ENCODE measurements at regions not wholly inside any gene's neighbourhood (a gene's known extent, or its start where the extent isn't known, plus 50 kb on each side); places are given as distances from the start of the nearest gene placed in this dataset.

- Histone ChIP-seq H3K4me3 (no peak overlapping the region), H3K9me3 (no peaks in the 10 kb centered on the region), H3K4me1 (ENCODE audit: low read depth) (no peaks in the 10 kb centered on the region), H3K36me3 (ENCODE audit: low read depth) (no peaks in the 10 kb centered on the region)
- intact Hi-C loops (cut with DNase I, micrococcal nuclease), result loop anchor here in 1 of 2 donors (10.0 kb wide), 1 partner anchor 230 kb away; the partner anchor contains the start of gene ASIC2
- ATAC-seq, result no peak
- TF ChIP-seq CTCF (IDR thresholded peaks at IDR 0.05), result no peak
- no peak for DNase-seq
Observed at GRCh38 chr17:33525186-33525585, 232.1 kb upstream of the ASIC2 start.

- no peak for DNase-seq
- no peaks in the 10 kb centered on the region for H3K36me3 ChIP-seq (ENCODE audit: low read depth)
- TF ChIP-seq CTCF (IDR thresholded peaks at IDR 0.05), result no peak
- intact Hi-C loops (cut with DNase I, micrococcal nuclease), result loop anchor here in 1 of 2 donors (10.0 kb wide), 1 partner anchor 232 kb away; the partner anchor contains the start of gene ASIC2
- no peak overlapping the region for H3K4me3 ChIP-seq
- no peaks in the 10 kb centered on the region for H3K4me1 ChIP-seq (ENCODE audit: low read depth)
- H3K9me3 ChIP-seq, result no peaks in the 10 kb centered on the region
- no peak for ATAC-seq
Observed at GRCh38 chr17:33526717-33527116, 233.6 kb upstream of the ASIC2 start.

- no peaks in the 10 kb centered on the region for H3K9me3 ChIP-seq
- no peak overlapping the region for H3K4me3 ChIP-seq
- no peaks in the 10 kb centered on the region for H3K36me3 ChIP-seq (ENCODE audit: low read depth)
- intact Hi-C loops (cut with DNase I, micrococcal nuclease), result loop anchor here in 1 of 2 donors (10.0 kb wide), 1 partner anchor 232 kb away; the partner anchor contains the start of gene ASIC2
- TF ChIP-seq CTCF (IDR thresholded peaks at IDR 0.05), result no peak
- no peaks in the 10 kb centered on the region for H3K4me1 ChIP-seq (ENCODE audit: low read depth)
- ATAC-seq (no peak), DNase-seq (no peak)
Observed at GRCh38 chr17:33527290-33527689, 234.2 kb upstream of the ASIC2 start.

- intact Hi-C loops (cut with DNase I, micrococcal nuclease), result loop anchor here in 1 of 2 donors (10.0 kb wide), 1 partner anchor 234 kb away; the partner anchor contains the start of gene ASIC2
- Histone ChIP-seq H3K36me3 (ENCODE audit: low read depth) (no peaks in the 10 kb centered on the region), H3K9me3 (no peaks in the 10 kb centered on the region), H3K4me1 (ENCODE audit: low read depth) (no peaks in the 10 kb centered on the region), H3K4me3 (no peak overlapping the region)
- DNase-seq, result no peak
- no peak for ATAC-seq
- TF ChIP-seq CTCF (IDR thresholded peaks at IDR 0.05), result no peak
Observed at GRCh38 chr17:33528846-33529245, 235.8 kb upstream of the ASIC2 start.

- DNase-seq (no peak), ATAC-seq (no peak)
- no peaks in the 10 kb centered on the region for H3K36me3 ChIP-seq (ENCODE audit: low read depth)
- TF ChIP-seq CTCF (IDR thresholded peaks at IDR 0.05), result no peak
- H3K9me3 ChIP-seq, result no peaks in the 10 kb centered on the region
- intact Hi-C loops (cut with DNase I, micrococcal nuclease), result loop anchor here in 1 of 2 donors (10.0 kb wide), 1 partner anchor 235 kb away; the partner anchor contains the start of gene ASIC2
- no peak overlapping the region for H3K4me3 ChIP-seq
- H3K4me1 ChIP-seq (ENCODE audit: low read depth), result no peaks in the 10 kb centered on the region
Observed at GRCh38 chr17:33529816-33530215, 236.7 kb upstream of the ASIC2 start.

- TF ChIP-seq CTCF (IDR thresholded peaks at IDR 0.05), result no peak
- Histone ChIP-seq H3K9me3 (no peaks in the 10 kb centered on the region), H3K36me3 (ENCODE audit: low read depth) (no peaks in the 10 kb centered on the region), H3K4me1 (ENCODE audit: low read depth) (no peaks in the 10 kb centered on the region), H3K4me3 (no peak overlapping the region)
- intact Hi-C loops (cut with DNase I, micrococcal nuclease), result no loop called here
- ATAC-seq, result no peak
- no peak for DNase-seq
Observed at GRCh38 chr17:33531311-33531710, 238.2 kb upstream of the ASIC2 start.
